ENCODE measurements at regions not wholly inside any gene's neighbourhood (a gene's known extent, or its start where the extent isn't known, plus 50 kb on each side); places are given as distances from the start of the nearest gene placed in this dataset.

DNA sequence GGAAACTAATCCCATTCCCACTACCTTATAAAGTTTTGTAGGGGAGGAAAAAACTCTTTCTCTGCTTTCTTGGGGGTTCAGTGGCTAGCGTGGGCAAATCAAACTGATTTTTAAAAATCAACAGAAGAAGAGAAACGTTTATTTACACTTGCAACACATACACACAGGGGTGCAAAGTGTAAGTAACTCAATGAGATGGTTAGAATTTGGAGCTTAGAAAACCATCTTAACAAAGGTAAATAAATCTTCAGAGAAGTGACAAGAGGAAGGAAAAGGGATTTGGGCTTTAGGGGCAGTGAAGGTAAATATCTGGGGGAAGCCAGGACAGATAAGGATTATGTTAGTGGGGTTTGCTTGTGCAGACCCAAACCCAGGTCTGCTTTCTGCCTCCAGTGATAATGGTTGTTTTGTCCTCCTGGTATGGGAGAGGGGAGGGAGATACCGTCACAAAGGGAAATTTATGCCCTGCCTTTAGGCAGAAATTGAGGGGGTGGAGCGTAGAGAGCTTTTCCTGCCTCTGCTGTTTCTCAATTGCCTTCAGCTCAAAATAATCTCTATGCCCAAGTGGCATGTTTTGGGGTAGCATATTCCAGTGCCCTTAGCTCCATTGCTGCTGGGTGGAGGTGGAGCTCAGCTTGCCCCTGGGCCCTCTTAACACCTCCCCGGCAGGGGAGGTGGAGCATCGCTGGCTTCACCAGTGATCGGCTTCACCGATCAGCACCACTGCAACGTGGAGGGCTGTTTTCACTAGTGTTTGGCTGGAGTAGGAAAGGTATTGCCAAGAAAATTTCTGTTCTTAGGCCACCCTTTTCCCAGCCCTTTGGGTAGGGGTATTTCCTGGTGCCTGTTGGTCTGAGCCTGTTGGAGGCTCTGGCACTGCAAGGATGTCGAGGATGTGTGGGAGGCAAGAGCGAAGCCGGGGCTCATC is 92.2 kb downstream of the TEX51 start:
- DNase-seq (ENCODE audit: low read depth): no peak

DNA sequence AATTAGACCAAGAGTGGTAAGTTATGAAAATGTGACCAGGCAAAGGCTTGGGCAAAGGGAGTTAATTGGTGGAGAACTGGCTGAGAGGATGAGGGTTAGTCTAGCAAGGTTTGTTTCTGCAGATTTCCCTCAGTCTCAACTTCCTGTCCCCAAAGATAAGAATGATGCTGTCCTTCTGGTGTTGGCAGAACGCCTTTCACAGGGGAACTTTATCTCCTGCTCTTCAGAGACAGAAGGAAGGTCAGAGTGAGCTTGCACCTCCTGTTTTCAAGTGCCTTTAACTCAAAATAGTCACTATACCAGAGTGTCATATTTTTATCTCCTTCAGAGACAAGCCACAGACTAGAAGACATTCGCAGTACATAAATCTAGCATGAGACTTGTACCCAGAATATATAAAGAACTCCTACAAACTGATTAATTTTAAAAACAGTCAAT is 95.7 kb downstream of the TEX51 start:
- DNase-seq (ENCODE audit: low read depth): no peak

DNA sequence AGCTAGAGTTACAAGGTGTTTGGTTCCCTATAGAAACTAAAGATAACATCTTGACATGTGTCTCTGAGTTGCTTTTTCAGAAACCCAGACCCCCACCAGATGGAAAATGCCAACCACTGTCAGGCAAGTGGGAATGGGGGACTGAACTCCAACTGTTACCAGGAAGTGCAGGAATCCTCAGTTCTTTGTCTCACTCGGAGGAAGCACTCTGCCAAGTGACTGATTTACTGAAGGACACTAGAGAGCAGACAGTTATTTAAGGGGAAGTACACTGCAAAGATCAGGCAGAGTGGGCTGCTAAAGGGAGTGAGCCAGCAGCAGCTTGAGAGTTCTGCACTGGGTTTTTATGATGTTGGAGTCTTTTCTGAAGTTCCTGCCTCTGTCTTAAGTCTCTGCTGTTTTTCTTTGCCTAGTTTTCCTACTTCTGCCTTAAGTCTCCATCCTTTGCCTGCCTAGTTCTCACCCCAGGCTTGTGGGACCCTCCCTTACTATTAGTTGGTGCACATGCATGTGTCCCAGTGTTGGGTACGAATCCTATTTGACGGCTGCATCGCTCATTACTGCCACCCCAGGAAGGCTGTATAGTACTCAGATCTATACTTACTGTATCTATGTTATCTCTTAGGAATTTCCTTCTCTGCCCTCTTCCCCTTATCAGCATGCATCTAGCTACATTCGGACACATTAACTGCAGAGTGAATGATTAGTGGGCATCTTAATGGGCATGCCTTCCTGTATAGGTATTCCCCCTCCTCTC is 97.1 kb downstream of the TEX51 start:
- no peak for DNase-seq (ENCODE audit: low read depth)

GRCh38 chr2:126996378-126996699 is 97.6 kb downstream of the TEX51 start:
- no peak for DNase-seq (ENCODE audit: low read depth)
